WI38 (cell line): ENCODE measurements at regions not wholly inside any gene's neighbourhood (a gene's known extent, or its start where the extent isn't known, plus 50 kb on each side); places are given as distances from the start of the nearest gene placed in this dataset.

Source experiments
- H3K4me3 ChIP-seq: 2 replicates; pipeline ENCODE4 v1.5.1; 2011; ENCODE audit warnings: low read depth, mild to moderate bottlenecking, control low read depth, low read length
- TF ChIP-seq, protein P1 (sequence below): IDR thresholded peaks from 2 replicates; pipeline ENCODE4 v1.5.1; 2012; ENCODE audit warnings: low read depth, mild to moderate bottlenecking, control low read depth, low read length

DNA sequence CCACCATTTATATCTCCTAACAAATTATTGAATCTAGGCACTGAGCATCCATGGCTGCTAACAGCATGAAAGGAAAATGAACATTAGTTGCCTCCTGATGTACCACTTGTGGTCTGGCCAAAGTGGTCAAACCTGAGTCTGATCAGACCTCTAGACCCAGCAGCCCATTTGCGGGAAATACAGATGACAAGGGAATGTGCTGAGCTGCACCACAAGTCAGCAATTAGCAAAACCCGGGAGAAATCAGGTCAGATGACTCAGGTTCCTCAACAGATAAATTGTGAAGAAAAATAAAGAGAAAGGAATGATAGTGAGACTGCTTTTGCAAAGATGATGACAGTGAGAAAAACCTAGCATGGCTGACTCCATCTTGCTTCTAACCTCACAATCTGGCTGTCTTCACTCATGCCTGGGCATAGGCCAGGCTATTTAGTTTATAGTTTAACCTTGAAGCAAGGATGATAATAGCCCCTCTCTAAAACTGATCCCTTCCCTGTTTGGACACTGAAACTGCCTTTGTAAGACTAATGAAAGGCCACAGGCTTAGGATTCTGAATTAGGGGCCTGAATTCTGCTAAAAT is 142.7 kb upstream of the ASIC2 start:
- no peak overlapping the region for H3K4me3 ChIP-seq

DNA sequence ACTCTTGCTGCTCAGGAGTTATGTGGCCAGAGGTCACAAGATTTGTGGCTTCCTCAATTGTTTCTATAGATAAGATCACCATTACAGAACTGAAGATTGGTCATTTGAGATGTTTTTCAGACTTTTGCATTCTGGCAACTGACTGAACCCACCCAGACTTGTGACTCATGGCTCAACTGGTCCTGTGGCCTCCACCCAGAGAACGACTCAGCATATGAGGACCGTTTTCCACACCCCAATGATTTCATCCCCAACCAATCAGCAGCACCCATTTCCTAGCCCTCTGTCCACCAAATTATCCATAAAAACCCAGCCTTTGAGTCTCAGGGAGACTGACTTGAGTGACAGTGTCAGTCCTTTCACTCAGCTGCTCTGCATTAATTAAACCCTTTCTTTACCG is 143.2 kb upstream of the ASIC2 start:
- no peak overlapping the region for H3K4me3 ChIP-seq
- TF ChIP-seq, protein P1, sequence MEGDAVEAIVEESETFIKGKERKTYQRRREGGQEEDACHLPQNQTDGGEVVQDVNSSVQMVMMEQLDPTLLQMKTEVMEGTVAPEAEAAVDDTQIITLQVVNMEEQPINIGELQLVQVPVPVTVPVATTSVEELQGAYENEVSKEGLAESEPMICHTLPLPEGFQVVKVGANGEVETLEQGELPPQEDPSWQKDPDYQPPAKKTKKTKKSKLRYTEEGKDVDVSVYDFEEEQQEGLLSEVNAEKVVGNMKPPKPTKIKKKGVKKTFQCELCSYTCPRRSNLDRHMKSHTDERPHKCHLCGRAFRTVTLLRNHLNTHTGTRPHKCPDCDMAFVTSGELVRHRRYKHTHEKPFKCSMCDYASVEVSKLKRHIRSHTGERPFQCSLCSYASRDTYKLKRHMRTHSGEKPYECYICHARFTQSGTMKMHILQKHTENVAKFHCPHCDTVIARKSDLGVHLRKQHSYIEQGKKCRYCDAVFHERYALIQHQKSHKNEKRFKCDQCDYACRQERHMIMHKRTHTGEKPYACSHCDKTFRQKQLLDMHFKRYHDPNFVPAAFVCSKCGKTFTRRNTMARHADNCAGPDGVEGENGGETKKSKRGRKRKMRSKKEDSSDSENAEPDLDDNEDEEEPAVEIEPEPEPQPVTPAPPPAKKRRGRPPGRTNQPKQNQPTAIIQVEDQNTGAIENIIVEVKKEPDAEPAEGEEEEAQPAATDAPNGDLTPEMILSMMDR, result no peak

More for the DNA sequence above, 142.7 kb upstream of the ASIC2 start:
- TF ChIP-seq, protein P1, result no peak

GRCh38 chr17:33438139-33438538 is 145.0 kb upstream of the ASIC2 start:
- TF ChIP-seq, protein P1, result no peak
- no peak overlapping the region for H3K4me3 ChIP-seq

GRCh38 chr17:33438578-33438977 is 145.5 kb upstream of the ASIC2 start:
- no peak overlapping the region for H3K4me3 ChIP-seq
- TF ChIP-seq, protein P1, result no peak

GRCh38 chr17:33442320-33442719 is 149.2 kb upstream of the ASIC2 start:
- TF ChIP-seq, protein P1, result no peak
- H3K4me3 ChIP-seq, result no peak overlapping the region

DNA sequence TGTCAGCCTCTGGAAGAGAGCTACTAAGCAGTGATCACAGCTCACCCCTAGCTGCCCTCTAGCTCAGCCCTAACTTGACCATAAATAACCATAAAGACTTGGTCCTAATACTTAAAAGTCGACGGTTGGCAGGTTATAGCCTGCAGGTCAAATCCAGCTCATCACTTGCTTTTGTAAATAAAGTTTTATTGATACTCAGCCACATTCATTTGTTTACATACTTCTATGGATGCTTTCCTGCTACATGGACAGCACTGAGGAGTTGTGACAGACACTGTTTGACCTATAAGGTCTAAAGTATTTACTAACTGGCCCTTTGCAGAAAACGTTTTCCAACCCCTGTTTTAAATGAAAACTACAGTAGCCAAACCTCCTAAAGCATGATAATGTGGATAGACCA is 151.6 kb upstream of the ASIC2 start:
- no peak overlapping the region for H3K4me3 ChIP-seq
- TF ChIP-seq, protein P1, result no peak

GRCh38 chr17:33447090-33447489 is 154.0 kb upstream of the ASIC2 start:
- TF ChIP-seq, protein P1, result no peak
- no peak overlapping the region for H3K4me3 ChIP-seq
